GM21381 (cell line): ENCODE measurements at regions not wholly inside any gene's neighbourhood (a gene's known extent, or its start where the extent isn't known, plus 50 kb on each side); places are given as distances from the start of the nearest gene placed in this dataset.

Experiments used
- ATAC-seq: cut with Tn5 transposase; IDR thresholded peaks from one replicate; pipeline ENCODE4 v1.9.1; 2021; ENCODE audit warnings: mild to moderate bottlenecking, moderate library complexity; ENCODE audit not compliant: unreplicated experiment

DNA sequence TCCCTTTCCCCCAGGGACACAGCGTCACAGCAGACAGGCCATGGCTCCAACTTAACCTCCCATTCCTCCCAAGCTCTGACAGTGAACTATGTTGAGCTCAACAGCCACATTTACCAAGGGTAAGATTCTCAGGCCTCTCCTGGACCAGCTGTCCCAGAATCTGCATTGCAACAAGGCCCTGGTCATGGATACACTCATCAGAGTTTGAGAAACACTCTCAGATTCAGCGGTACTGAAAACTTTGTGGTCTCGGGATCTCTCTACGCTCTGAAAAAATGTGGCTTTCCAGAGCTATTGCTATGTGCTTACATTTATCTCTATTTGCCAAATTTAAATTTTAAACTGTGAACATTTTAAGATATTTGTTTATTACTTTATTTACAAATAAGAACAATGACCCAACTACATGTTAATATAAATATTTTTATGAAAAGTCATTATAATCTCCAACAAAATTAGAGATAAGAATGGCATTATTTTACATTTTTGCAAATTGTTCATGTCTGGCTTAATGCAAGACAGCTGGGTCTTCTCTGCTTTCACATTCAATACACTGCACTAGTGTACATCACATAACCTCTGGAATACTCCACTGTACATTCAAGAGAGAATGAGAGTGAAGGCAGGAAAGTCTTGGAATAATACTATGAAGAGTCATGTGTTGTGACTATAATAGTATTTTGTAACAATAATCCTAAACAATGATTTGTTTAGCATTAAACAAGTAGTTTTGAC is 190.9 kb upstream of the PITRM1 start:
- no peak for ATAC-seq

DNA sequence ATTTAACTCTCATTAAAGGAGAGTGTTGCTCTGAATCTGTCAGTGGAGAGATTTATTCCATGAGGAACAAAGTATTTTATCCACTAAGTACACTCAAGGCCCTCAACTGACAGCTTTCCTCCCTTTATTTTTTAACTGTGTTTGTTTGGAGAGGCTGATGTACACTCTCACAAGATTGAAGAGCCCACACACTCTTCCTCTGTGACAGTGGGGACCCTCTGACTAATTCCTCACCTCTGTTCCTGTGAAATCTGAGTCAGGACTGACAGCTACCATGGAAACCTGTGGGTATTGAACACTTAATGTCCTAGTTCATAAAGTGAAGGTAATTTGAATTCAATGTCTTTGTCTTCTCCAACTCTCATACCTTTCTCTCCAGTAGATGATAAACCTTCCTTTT is 189.8 kb upstream of the PITRM1 start:
- ATAC-seq = no peak

DNA sequence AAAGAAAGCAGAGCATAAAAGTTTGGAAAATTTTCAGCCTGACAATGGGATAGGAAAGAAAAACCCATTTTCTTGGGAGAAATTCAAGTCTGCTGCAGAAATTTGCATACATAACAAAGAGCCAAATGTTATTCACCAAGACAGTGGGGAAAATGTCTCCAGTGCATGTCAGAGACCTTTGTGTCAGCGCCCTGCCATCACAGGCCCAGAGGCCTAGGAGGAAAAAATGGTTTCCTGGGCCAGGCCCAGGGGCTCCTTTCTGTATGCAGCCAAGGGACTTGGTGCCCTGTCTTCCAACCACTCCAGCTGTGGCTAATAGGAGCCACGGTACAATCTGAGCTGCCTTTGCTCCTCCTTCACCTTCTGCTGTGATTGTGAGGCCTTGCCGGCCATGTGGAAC is 189.1 kb upstream of the PITRM1 start:
- no peak for ATAC-seq

DNA sequence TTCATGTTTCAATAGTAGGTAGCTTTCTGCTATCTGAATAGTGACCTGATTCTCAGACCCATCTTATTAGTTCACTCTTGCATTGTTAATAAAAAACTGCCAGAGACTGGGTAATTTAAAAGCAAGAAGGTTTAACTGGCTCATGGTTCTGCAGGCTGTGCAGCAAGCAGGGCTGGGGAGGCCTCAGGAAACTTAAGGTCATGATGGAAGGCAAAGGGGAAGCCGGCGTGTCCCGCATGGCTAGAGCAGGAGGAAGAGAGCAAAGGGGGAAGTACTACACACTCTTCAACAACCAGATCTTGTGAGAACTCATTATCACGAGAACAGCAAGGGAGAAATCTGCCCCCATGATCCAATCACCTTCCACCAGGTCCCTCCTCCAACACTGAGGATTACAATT is 185.2 kb upstream of the PITRM1 start:
- no peak for ATAC-seq

DNA sequence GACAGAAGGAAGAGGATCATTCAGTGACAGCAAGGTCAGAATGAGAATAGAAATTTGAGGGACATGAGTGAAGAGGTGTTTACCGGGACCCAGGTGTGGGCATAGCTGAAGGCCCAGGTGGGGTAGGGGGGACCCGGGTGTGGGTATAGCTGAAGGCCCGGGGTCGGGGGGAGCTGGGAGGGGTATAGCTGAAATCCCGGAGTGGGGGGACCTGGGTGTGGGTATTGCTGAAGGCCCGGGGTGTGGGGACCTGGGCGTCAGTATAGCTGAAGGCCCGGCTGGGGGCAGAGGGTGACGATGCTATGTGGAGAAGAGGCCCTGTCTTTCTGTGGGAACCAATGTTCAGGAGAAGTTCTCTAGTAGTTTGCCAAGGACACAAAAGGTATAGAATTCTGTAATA is 183.0 kb upstream of the PITRM1 start:
- no peak for ATAC-seq

DNA sequence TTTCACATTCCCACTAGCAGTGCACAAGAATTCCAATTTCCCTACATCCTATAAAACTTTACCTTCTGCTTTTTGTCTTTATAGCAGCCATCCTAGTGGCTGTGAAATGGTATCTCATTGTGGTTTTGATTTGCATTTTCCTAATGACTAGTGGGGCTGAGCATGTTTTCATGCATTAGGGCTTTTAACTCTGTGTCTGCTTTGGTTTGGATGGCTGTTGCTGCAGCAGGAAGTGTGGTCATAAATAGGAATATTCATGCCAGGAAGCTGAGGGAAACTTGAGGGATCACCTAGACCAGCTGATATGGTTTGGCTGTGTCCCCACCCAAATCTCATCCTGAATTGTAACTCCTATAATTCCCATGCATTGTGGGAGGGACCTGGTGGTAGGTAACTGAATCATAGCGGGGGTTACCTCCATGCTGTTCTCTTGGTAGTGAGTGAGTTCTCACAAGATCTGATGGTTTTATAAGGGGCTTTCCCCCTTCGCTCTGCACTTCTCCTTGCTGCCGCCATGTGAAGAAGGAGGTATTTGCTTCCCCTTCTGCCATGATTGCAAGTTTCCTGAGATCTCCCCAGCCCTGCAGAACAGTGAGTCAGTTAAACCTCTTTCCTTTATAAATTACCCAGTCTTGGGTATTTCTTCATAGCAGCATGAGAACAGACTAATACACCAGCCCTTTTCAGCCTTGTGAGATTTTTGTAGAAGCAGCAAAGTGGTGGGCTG is 181.8 kb upstream of the PITRM1 start:
- ATAC-seq = no peak

DNA sequence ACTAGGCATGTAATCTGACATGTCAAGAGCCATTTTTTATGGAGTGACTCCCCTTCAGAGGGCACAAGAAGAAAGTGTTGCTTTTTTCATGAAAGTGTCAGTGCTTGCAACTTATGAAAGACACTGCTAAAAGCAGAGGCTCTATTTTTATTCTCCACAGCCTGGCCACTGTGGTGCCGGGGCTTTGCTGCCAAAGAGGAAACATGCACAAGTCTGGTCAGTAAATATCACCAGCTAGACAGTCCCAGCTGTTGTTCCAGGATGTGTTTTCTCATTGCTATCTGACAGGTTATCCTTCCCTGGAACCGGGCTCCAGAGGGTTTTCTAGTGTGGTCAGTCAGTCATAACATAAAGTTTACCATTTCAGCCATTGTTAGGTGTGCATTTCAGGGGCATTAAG is 180.7 kb upstream of the PITRM1 start:
- no peak for ATAC-seq

DNA sequence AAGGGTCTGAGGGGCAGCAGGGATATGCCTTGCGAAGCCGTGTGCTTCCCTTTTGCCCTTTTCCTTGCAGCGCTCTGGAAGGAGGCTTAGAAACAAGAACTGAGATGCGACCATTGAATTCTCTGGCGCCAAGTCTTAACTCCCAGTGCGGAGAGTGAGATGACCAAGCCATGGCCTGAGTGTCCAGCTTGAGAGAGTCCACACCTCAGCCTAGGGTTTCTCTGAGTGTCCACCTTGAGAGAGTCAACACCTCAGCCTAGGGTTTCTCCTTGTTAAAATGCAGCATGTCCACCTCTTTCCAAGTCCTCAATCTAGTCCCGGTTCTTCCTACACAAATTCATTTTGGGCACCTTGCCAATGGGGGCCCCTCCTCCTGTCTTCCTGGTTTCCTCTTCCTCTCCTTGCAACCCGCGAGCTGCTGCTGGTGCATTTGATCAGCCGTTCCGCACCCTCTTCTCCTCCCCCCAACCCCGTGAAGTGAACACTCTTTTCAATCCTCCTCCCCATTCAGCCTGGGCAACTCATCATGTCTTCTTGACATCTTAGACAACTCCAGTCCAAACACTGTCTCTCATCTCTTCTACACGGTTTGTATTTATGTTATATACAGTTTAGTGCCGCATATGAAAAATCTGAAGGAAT is 178.2 kb upstream of the PITRM1 start:
- no peak for ATAC-seq

DNA sequence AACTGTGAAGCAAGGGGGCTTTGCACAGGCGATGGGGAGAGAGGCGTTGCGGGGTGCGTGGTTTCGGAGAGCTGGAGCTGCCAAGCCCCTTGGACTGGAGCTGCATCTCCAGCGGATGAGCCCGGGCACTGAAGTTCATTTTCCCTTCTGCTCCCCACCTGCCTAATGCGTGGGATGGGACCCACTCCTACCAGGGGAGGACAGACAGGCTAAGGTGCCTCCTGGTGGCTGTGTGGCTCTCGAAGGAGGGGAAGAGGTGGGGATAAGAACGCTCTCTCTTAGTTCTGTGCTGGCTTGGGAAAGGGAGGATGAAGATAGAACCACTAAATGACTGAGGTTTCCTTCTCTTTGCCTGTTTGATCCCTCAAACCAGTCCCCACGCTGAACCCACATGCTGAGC is 177.6 kb upstream of the PITRM1 start:
- no peak for ATAC-seq

DNA sequence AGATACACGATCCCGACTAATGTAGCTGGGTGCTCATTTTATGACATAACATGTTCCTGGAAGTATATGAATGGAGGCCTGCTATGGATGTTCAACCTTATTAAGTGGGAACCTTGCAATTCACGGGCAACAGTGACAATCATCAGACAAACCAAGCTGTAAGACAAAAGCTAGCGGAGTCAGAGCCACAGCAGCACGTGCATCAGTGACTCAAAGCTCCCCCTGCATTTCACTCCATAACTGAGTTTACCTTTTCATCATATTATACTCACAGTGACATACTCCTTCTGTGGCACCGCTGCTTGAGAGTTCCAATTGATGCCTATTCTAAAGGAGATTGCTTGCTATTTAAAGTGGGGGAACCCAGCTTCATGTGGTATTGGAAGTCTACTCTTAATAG is 176.0 kb upstream of the PITRM1 start:
- no peak for ATAC-seq

DNA sequence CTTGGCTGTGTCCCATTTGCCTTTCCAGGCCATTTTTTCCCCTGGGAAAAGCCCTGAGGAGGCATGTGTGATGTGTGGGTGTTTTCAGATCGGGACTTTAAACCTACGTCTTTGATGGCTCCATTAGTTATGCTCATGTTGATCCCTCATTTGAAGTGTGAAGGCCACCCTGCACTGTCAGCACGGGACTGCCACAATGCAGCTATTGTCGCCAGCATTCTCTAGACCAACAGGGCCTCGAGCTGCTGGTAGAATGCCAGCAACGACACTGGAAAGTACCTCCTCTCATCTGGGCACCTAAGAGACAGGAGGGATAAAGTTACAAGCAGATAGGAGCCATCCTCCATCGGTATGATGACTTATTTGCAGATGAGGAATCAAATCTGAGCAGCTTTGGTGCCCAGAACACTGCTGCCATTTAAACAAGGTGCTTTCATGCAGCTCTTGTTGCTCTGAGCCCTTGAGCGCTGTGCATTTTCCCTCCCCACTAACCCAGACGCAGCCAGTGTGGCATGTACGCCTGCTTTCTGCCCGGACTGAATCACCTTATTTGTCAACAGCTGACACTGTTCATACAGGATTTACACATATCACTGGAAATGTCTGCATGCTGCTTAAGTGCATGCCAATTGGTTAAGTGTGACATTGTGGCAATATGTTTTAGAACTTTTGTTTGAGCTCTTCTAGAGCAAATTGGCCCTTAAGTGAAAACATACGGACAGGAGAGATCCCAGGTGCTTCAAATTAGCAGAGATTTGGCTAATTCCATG is 175.0 kb upstream of the PITRM1 start:
- no peak for ATAC-seq

DNA sequence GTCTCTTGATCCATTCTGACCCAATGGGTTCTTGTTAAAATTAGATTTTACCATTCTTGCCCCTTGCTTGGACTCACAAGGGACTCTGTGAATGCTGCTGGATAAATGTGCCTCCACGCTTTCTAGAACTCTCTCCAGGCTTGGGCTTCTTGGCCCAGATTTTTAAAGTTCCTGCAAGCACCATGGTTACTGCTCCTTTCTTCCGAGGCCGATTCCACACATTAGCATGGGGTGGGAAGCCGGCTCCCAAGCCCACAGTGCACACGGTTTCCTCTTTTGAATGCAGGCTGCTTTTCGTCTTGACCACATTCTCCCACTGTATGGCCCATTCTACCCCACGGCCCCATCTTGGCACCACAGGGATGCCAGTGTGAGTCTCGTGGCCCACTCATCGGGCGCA is 174.3 kb upstream of the PITRM1 start:
- ATAC-seq = no peak

DNA sequence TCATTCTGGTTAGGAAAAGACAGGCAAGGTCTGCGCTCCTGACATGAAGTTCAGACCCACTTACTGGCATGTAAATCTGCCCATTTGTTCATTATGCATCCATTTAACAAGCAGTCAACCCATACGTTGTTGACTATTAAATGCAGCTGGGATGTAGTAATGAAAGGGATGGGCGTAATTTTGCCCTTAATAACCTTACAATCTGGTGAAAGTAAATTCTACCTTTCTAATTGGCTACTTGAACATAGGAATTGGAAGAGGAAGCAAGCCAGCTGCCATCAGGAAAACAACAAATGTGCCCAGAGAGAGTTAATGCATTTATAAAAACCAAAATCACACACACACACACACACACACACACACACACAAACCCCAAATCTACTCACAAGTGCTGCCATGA is 170.2 kb upstream of the PITRM1 start:
- no peak for ATAC-seq

DNA sequence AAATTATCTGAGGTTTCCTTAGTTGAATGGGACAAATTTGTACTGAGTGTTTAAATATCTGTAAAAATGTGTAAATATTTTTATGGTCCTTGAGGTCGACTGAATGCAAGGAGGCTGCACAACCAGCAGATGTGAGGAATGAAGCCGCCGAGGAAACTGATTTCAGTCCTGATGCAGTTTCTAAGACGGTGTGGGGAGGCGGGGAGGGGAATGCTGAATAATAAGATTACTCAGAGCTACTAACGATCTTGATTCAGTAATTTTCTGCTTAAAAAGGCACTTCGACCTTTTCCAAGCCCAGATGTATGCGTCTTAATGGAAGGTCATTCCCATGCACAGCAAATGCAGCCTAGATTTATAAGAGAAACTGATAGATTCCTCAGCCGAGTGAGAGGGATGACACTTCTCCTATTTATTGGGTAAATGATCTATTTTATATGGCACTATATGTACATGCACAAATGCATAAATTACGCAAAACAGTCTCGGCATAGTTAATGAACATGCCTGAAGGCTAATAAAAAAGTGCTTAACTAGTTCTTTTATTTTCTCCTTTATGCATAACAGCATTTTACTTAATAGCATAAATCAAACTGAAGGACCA is 167.6 kb upstream of the PITRM1 start:
- no peak for ATAC-seq

DNA sequence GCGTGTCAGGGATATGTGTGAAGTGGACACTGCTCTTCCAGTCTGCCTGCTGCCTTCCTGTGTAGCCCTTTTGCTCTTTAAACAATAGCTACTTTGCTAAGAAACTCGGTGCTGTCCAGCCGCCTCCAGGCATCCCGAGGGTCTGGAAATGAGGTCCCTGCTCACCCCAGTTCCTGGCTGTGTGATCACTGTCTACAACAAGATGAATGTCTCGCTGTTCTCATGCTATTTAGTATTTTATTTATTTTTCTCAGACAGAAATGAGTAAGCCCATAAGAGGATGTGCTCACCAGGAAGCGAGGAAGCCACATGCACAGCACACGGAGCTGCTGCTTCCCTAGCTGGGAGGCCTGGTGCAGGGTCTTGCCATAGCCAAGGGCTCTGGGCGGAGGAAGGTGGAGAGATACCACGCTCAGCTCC is 167.0 kb upstream of the PITRM1 start:
- ATAC-seq = no peak

DNA sequence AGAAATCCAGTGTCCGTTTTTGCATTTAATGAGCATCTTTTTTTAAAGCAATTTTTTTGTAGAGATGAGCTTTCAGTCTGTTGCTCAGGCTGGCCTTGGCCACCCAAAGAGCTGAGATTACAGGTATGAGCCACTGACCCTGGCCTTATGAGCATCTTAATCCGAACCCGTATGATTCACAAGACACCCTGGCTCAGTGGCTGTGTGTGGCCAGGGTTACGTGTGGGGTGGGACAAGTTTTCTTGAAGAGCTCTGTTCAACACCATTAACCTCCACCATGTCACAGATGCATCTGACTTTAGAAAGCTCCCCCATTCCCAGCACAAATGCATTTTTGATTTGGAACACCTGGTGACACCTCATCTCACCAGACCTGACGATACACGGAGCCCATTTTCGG is 166.5 kb upstream of the PITRM1 start:
- ATAC-seq = no peak

DNA sequence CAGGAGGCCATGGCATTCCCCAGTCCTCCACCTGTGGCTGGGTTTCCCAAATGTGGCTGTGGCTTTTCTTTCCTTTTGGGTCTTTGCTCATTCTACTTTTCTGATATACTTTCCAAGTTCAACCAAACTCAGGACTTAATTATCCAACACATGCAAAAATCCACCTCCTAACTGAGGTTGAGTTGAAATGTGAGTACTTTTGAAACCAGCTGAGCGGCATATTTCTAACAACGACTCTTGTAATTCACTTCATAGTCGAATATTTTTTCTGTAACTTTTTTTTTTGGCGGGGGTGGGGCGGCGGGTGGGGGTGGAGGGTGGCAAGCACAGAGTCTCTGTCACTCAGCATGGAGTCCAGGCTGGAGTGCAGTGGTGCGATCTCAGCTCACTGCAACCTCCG is 165.2 kb upstream of the PITRM1 start:
- ATAC-seq = no peak

DNA sequence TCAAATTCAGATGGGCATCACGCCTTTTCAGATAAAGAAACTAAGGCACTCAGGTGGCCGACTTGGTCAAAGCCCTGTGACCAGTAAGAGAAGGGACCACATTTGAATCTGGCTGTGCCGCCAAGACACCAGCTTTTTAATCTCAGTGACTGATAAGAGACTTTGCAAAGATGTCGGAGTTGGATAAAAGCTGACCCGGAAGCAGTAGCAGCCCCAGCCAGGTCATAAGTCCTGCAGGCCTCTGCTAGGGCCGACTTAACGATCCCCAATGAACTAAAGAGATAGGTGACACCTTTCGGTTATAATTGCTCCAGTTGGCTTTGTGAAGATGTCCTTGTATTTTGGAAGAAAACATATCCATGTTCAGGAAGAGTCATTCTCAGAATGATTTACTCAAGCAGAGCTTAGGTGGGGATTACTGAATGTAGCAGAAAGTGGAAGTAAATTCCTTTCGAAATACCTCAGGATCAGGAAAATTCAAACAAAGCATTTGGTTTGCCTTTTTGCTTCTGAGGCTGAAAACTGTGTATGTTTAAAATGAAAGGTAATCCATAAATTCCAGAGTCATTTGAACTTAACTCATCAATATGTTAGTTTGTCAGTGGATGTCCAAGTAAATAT is 164.2 kb upstream of the PITRM1 start:
- ATAC-seq = no peak

DNA sequence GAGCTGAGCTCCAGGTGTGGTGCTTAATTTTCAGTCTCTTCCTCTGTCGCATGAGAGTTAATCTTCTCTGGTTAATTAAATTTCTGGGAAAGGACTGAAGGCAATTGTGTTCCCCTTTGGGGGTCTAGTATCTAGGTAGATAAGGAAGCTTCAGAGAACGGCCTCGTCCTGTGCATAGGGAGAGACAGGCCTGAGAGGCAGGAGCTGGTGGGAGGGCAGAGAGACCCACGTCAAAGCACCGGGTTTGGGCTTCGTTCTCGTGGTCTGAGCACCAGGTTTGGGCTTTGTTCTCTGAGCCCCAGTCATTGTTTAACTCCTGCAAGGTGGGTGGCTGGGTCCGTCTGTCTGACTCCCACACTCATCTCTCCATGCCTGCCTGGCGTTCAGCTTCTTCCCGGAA is 160.8 kb upstream of the PITRM1 start:
- no peak for ATAC-seq

DNA sequence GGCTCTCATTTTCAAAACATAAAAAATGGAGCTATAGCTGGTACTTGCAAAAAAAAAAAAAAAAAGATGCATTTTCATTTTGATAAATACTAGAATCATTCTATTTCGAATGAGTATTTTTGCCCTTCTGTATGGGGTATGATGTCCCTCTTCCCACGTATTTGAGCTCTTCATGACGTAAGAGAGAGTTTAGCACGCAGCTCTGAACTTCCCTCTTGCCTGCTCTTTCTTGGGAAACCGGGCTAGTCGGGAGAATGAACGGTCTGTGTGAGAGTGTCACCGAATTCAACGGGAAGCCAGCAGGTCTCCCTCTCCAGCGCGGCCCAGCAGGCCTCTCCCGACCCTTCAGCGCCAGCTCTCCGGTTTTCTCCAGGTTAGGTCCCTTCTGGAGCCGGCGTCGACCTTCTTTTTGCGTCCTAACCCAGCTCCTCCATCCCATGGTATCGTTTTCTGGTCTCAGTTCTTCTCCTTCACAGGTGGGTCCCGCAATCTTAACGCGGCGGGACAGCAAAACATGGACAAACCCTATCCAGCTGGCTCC is 159.2 kb upstream of the PITRM1 start:
- ATAC-seq = no peak
